Prostate gland (tissue), 2 donors: ENCODE measurements at regions not wholly inside any gene's neighbourhood (a gene's known extent, or its start where the extent isn't known, plus 50 kb on each side); places are given as distances from the start of the nearest gene placed in this dataset.

ENCODE experiments used
- DNase-seq: peaks from one replicate; pipeline ENCODE4 v3.0.0-alpha.2; 2019; ENCODE audit warnings: low spot score
- H3K27ac ChIP-seq, 2 donors: fragments of 200-600 bp; sonication (generic); 2 replicates each; pipeline ENCODE4 v1.5.1; 2017 to 2019
- H3K27me3 ChIP-seq: fragments of 200-600 bp; sonication (generic); replicated peaks from 2 replicates; pipeline ENCODE4 v1.5.1; 2019; ENCODE audit not compliant: insufficient read depth
- H3K36me3 ChIP-seq, 2 donors: fragments of 200-600 bp; sonication (generic); 1 replicate in 1 of 2; 2 replicates in 1 of 2; pipeline versions ENCODE4 v1.5.1 to v1.8.1; 2017 to 2019
- H3K4me1 ChIP-seq: fragments of 200-600 bp; sonication (generic); replicated peaks from 2 replicates; pipeline ENCODE4 v1.5.1; 2019
- H3K4me3 ChIP-seq, 2 donors: fragments of 200-600 bp; sonication (generic); 2 replicates each; pipeline ENCODE4 v1.5.1; 2017 to 2019
- H3K9me3 ChIP-seq: fragments of 200-600 bp; sonication (generic); 2 replicates; pipeline ENCODE4 v1.5.1; 2017
- POLR2A ChIP-seq: fragments of 450-650 bp; IDR thresholded peaks from one replicate; pipeline ENCODE4 v1.6.1; 2016; ENCODE audit warnings: antibody characterized with exemption, mild to moderate bottlenecking
- POLR2AphosphoS5 ChIP-seq: sonication (generic); formaldehyde crosslinking; IDR thresholded peaks from one replicate; pipeline ENCODE4 v1.6.1; 2017; ENCODE audit warnings: antibody characterized with exemption
- WGBS: methylation state at CpG from one replicate; pipeline ENCODE4 v1.1.5; 2018; 5-methylcytosine and 5-hydroxymethylcytosine counted together
- intact Hi-C: fragments of 100-400 bp; cut with DNase I; formaldehyde crosslinking; loops from one replicate; pipeline ENCODE4 v1.14.2; 2022
- TF ChIP-seq, protein P1 (sequence below), 4 experiments: fragments of 200-600 bp in 2 of 4; fragments of 450-650 bp in 2 of 4; sonication (generic) in 2 of 4; IDR thresholded peaks; 1 replicate in 3 of 4; 2 replicates in 1 of 4; pipeline ENCODE4 v1.5.1; 2016 to 2019; ENCODE audit warnings: antibody characterized with exemption in 4 of 4, mild to moderate bottlenecking in 2 of 4, moderate library complexity in 2 of 4

DNA sequence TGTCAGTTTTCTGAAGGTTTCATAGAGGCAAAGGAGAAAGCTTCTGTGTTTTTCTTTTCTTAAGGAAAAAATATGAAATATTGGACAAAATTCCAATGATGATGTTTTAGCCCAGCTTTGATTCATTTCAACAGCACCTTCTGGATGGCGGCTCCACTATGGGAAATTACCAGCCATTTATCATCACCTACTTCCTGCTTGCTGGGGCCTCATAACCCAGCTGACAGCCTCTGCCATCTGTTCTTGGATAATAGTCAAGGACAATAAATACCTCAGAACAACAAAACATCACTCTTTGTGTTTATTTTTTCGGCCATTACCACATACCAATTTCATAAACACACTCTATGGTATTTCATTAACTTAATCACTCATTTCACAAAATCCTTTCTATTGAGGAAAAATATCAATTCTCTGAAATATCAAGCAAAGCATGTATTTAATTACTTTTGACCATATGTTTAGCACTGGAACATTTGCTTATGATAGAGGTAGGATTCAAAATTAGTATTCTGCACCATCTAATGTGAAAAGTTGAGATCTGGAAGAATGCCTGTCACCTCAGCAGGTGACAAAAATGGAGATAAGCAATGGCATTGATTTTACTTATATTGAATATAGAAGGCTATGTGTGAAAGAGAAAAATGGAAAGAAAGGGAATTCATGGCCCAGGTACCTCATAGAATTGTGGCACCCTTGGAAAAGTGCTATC is 629.7 kb downstream of the LIG4 start:
- H3K4me3 ChIP-seq, result no peak overlapping the region
- intact Hi-C loops, result no loop called here
- no peaks in the 10 kb centered on the region for H3K36me3 ChIP-seq
- DNase-seq, result no peak
- 22% methylated on average over 2 of the region's 2 CpGs for WGBS
- H3K27me3 ChIP-seq, result no peaks in the 10 kb centered on the region
- TF ChIP-seq, protein P1, sequence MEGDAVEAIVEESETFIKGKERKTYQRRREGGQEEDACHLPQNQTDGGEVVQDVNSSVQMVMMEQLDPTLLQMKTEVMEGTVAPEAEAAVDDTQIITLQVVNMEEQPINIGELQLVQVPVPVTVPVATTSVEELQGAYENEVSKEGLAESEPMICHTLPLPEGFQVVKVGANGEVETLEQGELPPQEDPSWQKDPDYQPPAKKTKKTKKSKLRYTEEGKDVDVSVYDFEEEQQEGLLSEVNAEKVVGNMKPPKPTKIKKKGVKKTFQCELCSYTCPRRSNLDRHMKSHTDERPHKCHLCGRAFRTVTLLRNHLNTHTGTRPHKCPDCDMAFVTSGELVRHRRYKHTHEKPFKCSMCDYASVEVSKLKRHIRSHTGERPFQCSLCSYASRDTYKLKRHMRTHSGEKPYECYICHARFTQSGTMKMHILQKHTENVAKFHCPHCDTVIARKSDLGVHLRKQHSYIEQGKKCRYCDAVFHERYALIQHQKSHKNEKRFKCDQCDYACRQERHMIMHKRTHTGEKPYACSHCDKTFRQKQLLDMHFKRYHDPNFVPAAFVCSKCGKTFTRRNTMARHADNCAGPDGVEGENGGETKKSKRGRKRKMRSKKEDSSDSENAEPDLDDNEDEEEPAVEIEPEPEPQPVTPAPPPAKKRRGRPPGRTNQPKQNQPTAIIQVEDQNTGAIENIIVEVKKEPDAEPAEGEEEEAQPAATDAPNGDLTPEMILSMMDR (IDR thresholded peaks at IDR 0.05), result no peak
- no peaks in the 10 kb centered on the region for H3K9me3 ChIP-seq
- H3K27ac ChIP-seq, result no peak overlapping the region
- H3K4me1 ChIP-seq, result no peaks in the 10 kb centered on the region

DNA sequence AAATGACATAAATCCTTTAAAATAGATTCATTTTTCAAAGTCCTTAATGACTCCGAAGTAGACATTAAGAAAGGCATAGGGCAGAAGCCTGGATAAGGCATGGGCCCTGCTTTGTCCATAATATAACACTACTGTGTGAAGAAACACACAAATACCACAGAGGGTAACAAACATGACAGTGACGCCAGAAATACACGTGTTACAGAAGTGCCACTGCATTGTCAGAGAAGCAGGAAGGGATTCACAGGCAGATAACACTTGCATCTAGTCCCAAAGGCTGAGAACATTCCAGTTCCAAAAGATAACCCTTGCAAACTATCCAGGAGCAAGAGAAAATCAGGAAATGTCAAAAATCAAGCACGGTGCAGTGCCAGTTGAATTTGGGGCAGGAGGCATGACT is 633.2 kb downstream of the LIG4 start:
- Histone ChIP-seq H3K9me3 (no peaks in the 10 kb centered on the region), H3K27me3 (no peaks in the 10 kb centered on the region), H3K27ac (no peak overlapping the region), H3K4me3 (no peak overlapping the region), H3K4me1 (no peaks in the 10 kb centered on the region), H3K36me3 (no peaks in the 10 kb centered on the region)
- DNase-seq, result no peak
- intact Hi-C loops, result no loop called here
- 73% methylated on average over 4 of the region's 4 CpGs for WGBS
- TF ChIP-seq POLR2A (no peak), POLR2AphosphoS5 (no peak)
- TF ChIP-seq, protein P1 (IDR thresholded peaks at IDR 0.05), result no peak

DNA sequence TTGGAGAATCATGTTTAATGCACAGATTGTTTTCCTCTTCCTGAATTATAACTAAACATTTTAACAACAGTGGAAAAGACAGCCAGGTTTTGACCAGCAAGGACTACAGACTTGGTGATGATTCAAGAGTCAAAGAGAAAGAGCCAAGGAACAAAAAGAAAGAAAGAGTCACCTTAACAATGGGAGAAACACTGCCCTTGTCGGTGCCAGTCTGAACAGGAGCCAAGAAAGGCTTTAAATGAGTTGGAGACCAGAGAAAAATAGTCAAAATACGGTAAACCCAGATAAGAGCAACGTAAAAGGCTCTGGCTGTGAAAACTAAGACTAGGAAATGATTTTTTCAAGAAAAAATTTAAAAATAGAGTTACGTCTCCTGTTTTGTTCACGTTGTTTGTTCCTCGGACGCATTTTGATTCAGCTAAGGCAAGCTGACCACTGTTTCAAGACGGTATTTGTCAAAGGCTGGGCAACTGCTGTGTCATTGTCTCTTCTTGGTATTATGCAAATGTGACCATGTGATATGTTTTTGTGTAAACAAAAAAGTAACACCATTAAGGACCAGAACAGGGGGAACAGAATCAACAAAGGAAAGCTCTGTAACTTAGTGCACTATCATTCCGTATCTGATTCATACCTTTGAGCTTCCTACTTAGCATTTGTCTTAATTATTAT is 634.5 kb downstream of the LIG4 start:
- 72% methylated on average over 9 of the region's 9 CpGs for WGBS

DNA sequence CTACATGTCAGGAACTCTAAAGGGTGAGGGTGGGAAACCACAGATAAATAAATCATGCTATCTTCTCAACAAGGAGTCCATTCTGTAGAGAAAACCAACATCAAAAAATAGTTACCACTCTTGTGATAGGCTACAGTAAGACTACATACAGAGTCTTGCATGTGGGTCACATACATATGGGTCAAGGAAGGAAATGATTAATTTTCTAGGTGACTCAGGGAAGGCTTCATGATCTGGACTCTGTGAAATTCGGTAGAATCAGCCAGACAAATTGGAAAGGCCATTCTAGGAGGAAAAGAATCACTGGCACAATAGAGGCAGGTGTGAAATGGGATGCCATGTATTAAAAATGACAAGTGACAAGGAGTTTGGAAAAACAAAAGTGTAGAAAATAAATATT is 638.9 kb downstream of the LIG4 start:
- H3K4me3 ChIP-seq, result no peak overlapping the region
- H3K9me3 ChIP-seq, result no peaks in the 10 kb centered on the region
- no peaks in the 10 kb centered on the region for H3K36me3 ChIP-seq
- no peaks in the 10 kb centered on the region for H3K27me3 ChIP-seq
- H3K4me1 ChIP-seq, result no peaks in the 10 kb centered on the region
- intact Hi-C loops, result no loop called here
- 68% methylated on average over 1 of the region's 1 CpG for WGBS
- DNase-seq, result no peak
- no peak for TF ChIP-seq POLR2A
- TF ChIP-seq, protein P1 (IDR thresholded peaks at IDR 0.05), result no peak
- no peak for TF ChIP-seq POLR2AphosphoS5
- no peak overlapping the region for H3K27ac ChIP-seq

More for the DNA sequence above, 634.5 kb downstream of the LIG4 start:
- Histone ChIP-seq H3K27me3 (no peaks in the 10 kb centered on the region), H3K27ac (no peak overlapping the region), H3K36me3 (no peaks in the 10 kb centered on the region), H3K4me3 (no peak overlapping the region), H3K9me3 (no peaks in the 10 kb centered on the region), H3K4me1 (no peaks in the 10 kb centered on the region)
- intact Hi-C loops, result no loop called here
- TF ChIP-seq POLR2AphosphoS5 (no peak), POLR2A (no peak)
- TF ChIP-seq, protein P1 (IDR thresholded peaks at IDR 0.05), result no peak
- DNase-seq, result no peak
